ENCODE measurements at regions not wholly inside any gene's neighbourhood (a gene's known extent, or its start where the extent isn't known, plus 50 kb on each side); places are given as distances from the start of the nearest gene placed in this dataset.
A peak's percentile ranks its signal among the peaks of the same experiment; 100 is the strongest.
"Not testable (repeated sequence)": the region's sequence is repeated elsewhere in the genome, so short reads cannot be mapped to it uniquely, and the experiment has no call there.

DNA sequence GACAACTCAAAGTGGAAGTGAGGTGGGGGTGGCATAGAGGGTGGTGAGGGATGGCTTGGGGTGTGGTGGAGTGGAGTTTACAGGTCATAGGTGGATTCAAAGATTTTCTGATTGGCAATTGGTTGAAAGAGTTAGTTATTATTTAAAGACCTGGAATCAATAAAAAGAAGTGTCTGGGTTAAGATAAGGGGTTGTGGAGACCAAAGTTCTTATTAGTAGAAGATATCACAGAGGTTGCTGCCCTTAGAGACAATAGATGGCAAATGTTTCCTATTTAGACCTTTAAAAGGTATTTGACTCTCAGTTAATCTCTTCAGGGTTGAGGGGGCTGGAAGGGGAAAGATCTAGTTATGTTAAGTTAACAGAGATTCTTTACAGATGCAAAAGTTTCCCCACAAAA, 412.3 kb upstream of the TBL1XR1 start:
- no peak for DNase-seq

- no peak for DNase-seq
Observed at GRCh38 chr3:177610262-177610661, 413.0 kb upstream of the TBL1XR1 start.

GRCh38 chr3:177610686-177611633, 413.7 kb upstream of the TBL1XR1 start:
- peak; percentile 31 for DNase-seq

DNA sequence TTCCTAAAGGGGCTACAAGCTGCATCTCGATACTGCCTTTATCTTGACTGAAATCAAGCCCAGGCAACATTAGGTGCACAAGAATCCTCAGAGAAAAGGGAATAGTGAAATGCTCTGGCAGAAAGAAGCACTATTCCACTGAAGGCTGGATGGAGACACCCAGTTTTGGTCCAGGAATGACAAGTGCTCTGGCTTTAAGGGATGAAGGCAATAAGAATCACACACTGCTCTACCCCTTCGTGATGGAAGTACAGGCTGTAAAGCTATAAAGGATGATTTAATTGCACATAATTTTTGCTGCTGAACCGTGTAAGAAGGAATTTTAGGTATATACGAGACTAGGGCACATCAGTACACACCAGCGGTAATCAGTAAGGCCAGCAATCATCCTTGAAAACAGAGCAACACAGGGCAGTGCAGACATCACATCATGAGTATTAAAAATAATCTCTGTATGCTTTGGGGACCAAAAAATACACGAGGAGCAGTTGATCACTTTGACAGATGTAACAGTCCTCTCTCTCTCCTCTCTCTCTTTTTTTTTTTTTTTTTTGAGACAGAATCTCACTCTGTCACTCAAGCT, 414.6 kb upstream of the TBL1XR1 start:
- no peak for DNase-seq

DNA sequence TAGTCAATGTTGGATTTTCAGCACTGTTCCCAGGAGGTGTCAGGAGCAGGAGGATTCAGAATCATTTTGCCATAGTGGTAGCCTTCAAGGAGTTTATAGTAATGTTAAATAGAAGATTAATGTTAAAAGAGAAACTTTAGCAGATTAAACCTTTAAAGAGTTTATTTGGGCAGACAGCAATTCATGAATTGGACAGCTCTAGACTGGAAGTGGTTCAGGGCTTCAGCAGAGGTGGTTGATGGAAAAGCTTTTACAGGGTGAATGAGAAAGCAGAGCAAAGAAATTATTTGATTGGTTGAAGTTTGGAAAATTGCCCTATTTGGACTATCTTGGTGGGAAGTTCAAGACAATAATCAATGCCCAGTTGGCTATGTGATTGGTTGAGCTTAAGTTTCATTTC, 416.6 kb upstream of the TBL1XR1 start:
- DNase-seq: no peak

- DNase-seq: peak; percentile 97
Observed at GRCh38 chr3:177615015-177615414, 417.7 kb upstream of the TBL1XR1 start.

DNA sequence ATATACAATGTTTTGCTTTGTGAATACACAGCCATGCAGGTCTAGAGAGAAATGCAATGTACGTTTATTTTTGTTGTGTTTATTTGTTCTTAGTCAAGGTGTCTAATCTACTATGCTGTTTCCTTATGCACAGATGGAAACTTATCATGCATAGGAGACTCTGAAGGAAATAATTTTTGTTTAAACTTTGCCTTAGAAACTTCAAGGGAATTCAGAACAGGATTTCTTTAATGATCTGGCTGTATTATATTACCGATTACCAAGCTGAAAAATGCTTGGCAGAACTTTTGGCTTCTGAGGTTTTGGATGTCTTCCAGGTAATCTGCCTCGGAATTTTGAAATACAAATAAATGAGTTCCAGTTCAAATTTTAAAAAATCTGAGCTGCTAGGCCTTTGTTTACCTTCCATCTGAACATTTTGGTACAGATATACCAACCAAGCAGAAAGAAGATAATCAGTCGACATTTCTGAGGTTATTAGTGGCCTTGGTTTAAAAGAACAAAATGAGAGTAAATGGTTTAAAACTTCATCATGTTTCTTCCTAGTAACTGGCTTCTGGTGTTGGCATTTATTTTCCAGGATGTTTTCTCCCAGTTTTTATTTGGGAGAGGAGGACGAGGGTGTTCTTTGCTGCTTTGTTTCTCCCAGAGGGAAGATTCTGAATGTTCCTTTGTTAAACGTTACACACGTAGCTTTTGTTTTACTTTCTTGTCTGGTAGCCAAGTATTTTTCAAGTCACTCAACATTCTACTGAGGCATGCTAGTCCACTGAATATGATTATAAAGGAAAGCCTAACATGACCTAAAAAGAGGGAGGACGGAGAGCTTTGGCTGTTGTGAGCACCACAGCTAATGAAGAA, 421.8 kb upstream of the TBL1XR1 start:
- DNase-seq: peak; percentile 84

- DNase-seq: no peak
Observed at GRCh38 chr3:177620073-177620472, 422.8 kb upstream of the TBL1XR1 start.

DNA sequence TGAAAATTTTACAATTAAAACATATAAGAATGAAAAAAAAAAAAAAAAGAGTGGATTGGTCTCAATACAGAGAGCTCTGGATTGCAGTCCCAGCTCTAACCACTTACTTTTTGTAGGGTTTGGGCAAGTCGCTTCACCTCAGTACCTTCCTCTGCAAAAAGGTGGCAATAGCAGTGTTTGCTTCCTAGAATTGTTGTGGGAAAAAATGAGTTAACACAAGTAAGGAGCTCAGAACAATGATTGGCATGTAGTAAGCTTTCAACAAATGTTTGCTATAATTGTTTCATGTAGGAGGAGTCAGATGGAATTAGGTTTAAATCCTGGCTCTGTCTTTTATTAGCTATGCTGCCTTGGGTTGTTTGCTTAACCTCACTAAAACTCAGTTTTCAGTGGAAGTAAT, 425.2 kb upstream of the TBL1XR1 start:
- DNase-seq: no peak

GRCh38 chr3:177622982-177623617, 425.8 kb upstream of the TBL1XR1 start:
- DNase-seq: no peak

DNA sequence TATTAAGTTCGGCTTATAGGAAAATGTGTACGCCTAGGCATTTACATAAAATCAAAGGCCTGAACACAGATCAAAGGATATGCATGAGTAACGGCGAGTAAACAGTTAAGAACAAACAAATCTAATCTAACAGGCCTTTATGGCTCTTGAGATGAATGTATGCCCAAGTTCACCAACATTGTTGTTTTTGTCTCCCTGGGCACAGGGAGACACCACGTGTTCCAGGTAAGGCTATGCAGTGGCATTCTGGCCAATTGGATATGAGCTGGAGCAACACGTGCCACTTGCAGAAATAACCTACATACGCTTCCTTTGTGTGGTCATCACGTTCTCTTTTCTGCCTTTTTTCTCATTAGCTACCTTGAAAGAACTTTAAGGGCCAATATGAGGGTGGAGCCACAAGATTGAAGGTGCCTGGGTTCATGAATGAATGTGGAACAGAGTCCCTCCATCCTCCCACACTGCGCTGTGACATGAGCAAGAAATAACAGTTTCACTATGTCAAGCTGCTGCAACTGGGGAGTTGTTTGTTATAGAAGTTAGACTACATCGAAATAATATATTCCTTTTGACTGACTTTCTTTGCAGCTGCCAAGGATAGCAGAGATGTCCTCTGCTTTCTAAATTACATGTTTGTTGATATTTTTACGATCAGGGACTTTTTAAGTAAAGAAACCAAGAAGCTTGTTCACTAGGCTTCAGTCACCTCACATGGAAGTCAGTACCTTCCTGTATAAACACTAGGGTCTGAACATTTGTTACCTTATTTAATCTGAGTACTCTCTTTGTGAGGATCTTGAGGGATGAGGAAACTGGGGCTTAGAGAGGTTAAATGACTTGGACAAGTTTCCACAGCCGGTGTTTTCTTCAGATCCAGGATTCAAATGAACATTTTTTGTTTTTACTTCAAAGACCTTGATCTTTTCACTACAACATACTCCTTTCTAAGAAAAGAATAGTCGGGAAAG, 427.5 kb upstream of the TBL1XR1 start:
- no peak for DNase-seq

DNA sequence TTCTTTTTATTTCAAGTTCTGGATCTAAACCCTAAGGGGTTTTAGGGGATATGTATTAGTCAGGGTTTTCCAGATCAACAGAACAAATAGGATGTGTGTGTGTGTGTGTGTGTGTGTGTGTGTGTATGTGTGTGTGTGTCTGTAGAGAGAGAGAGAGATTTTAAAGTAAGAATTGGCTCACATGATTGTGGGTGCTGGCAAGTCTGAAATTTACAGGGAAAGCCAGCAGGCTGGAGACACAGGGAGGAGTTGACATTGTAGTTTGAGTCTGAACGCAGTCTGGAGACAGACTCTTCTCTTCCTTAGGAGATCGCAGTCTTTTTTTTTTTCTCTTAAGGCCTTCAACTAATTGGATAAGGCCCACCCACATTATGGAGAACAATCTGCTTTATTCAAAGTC, 428.8 kb upstream of the TBL1XR1 start:
- DNase-seq: no peak

- DNase-seq: peak; percentile 58
Observed at GRCh38 chr3:177628095-177628719, 430.9 kb upstream of the TBL1XR1 start.

DNA sequence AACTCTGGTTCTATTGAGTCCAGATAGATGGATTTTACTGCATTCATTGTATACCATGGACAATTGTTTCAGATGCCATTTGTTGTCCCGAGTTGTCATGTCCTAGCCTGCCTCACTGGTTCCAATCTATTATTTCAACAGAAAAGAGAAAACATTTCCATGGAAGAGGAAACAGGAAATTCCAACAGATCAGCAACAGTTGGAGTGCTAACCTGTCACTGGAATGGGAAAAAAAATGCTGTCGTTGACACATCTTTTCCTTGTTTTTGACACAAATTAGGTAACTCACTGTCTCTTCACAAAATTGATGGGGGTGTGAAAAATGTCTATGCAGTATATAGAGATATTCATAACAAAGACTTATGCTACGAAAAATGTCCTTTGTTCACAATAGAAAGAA, 432.0 kb upstream of the TBL1XR1 start:
- no peak for DNase-seq

- peak; percentile 82 for DNase-seq
Observed at GRCh38 chr3:177633671-177634207, 436.5 kb upstream of the TBL1XR1 start.

DNA sequence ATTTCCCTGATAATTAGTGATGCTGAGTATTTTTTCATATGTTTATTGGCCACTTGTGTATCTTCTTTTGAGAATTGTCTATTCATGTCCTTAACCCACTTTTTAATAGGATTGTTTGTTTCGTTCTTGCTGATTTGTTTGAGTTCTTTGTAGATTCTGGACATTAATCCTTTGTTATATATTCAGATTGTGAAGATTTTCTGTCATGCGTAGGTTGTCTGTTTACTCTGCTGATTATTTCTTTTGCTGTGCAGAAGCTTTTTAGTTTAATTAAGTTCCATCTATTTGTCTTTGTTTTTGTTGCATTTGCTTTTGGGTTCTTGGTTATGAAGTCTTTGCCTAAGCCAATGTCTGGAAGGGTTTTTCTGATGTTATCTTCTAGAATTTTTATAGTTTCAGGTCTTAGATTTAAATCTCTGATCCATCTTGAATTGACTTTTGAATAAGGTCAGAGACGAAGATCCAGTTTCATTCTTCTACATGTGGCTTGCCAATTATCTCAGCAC, 438.4 kb upstream of the TBL1XR1 start:
- DNase-seq: not testable (repeated sequence)

GRCh38 chr3:177640319-177640965, 443.2 kb upstream of the TBL1XR1 start:
- no peak for DNase-seq

DNA sequence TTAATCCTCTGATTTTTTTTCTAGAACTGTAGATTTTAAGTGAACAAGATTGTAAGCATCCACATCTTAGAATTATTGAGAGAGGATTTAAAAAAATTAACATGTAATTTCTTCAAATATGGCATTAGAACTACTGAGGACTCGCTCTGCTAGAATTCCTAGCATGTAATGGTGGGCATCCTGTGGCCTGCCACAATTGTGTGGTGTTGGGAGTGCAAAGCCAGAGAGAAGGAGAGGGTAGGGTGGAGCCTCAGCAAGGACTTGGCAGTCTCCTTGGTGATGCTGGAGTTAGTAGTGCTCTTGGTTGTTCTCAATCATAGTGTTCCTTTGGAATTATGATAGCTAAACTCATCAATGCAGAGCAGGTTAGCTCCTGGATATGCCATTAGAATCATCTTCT, 443.9 kb upstream of the TBL1XR1 start:
- no peak for DNase-seq

GRCh38 chr3:177642042-177642803, 444.9 kb upstream of the TBL1XR1 start:
- no peak for DNase-seq

DNA sequence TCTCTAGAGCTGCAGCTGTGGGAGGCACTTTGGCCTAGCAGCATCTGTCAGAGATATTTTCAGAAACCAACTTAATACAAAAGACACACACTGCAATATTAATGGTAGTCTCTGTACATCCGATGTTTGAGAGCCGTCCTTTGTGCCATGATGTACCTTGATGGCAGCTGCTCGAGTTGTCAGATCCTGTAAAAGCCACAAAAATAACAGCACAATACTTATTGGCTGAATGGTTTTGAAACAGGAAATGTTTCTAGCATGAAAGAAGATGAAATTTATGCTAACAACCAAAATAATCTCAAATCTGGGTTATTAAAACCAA, 445.5 kb upstream of the TBL1XR1 start:
- DNase-seq: no peak
